Peyer's patch (tissue), 4 donors: ENCODE measurements at regions not wholly inside any gene's neighbourhood (a gene's known extent, or its start where the extent isn't known, plus 50 kb on each side); places are given as distances from the start of the nearest gene placed in this dataset.

ENCODE experiments used
- DNase-seq, 3 donors: peaks; one replicate each; pipeline ENCODE4 v3.0.0-alpha.2; 2017 to 2019
- H3K27ac ChIP-seq, 4 donors: fragments of 200-600 bp; sonication (generic); one replicate each; pipeline ENCODE4 v1.5.1; 2016 to 2019
- H3K27me3 ChIP-seq, 2 donors: fragments of 200-600 bp; sonication (generic); one replicate each; pipeline ENCODE4 v1.5.1; 2019
- H3K36me3 ChIP-seq, 3 donors: fragments of 200-600 bp; sonication (generic); one replicate each; pipeline ENCODE4 v1.5.1; 2016 to 2019
- H3K4me1 ChIP-seq, 4 donors: fragments of 200-600 bp; sonication (generic); one replicate each; pipeline ENCODE4 v1.5.1; 2016 to 2019
- H3K4me3 ChIP-seq, 4 donors: fragments of 200-600 bp; sonication (generic); 1 replicate in 3 of 4; 2 replicates in 1 of 4; pipeline ENCODE4 v1.5.1; 2016 to 2019; ENCODE audit warnings: mild to moderate bottlenecking in 1 of 4
- H3K9me3 ChIP-seq, 4 donors: fragments of 200-600 bp; sonication (generic); one replicate each; pipeline ENCODE4 v1.5.1; 2016 to 2019; ENCODE audit warnings: mild to moderate bottlenecking in 1 of 4
- CTCF ChIP-seq, 6 experiments: fragments of 450-650 bp in 4 of 6; fragments of 200-600 bp in 2 of 6; sonication (generic) in 1 of 6; IDR thresholded peaks; one replicate each; pipeline ENCODE4 v1.5.1; 2017 to 2019; ENCODE audit warnings: antibody characterized with exemption in 6 of 6, mild to moderate bottlenecking in 3 of 6, moderate library complexity in 1 of 6
- POLR2A ChIP-seq, 2 donors: fragments of 450-650 bp; IDR thresholded peaks; one replicate each; pipeline ENCODE4 v1.5.1; 2017; ENCODE audit warnings: antibody characterized with exemption in 2 of 2, mild to moderate bottlenecking in 2 of 2, moderate library complexity in 2 of 2

- Histone ChIP-seq H3K4me1 (no peaks in the 10 kb centered on the region), H3K4me3 (no peak overlapping the region), H3K27ac (no peak overlapping the region), H3K27me3 (no peaks in the 10 kb centered on the region), H3K9me3 (no peaks in the 10 kb centered on the region), H3K36me3 (no peaks in the 10 kb centered on the region)
- TF ChIP-seq POLR2A (IDR thresholded peaks at IDR 0.05) (no peak), CTCF (IDR thresholded peaks at IDR 0.05) (no peak)
- no peak for DNase-seq
Observed at GRCh38 chr1:168826269-168826668, 97.3 kb upstream of the DPT start.

- no peaks in the 10 kb centered on the region for H3K36me3 ChIP-seq
- no peak for DNase-seq
- no peak for TF ChIP-seq POLR2A (IDR thresholded peaks at IDR 0.05)
- TF ChIP-seq CTCF (IDR thresholded peaks at IDR 0.05), result no peak
- no peak overlapping the region for H3K27ac ChIP-seq
- H3K4me1 ChIP-seq, result peaks cover 0 to 4% (median 0%) of the 10 kb centered on the region in 4 donors
- no peak overlapping the region for H3K4me3 ChIP-seq
- H3K27me3 ChIP-seq, result no peaks in the 10 kb centered on the region
- H3K9me3 ChIP-seq, result no peaks in the 10 kb centered on the region
Observed at GRCh38 chr1:168827557-168827956, 98.6 kb upstream of the DPT start.

- TF ChIP-seq CTCF (IDR thresholded peaks at IDR 0.05) (no peak), POLR2A (IDR thresholded peaks at IDR 0.05) (no peak)
Observed at GRCh38 chr1:168829876-168830275, 100.9 kb upstream of the DPT start.

GRCh38 chr1:168830562-168830961 is 101.6 kb upstream of the DPT start:
- TF ChIP-seq CTCF (IDR thresholded peaks at IDR 0.05), result no peak
- TF ChIP-seq POLR2A (IDR thresholded peaks at IDR 0.05), result no peak
- peaks cover 0 to 21% (median 4%) of the 10 kb centered on the region in 4 donors for H3K4me1 ChIP-seq
- H3K9me3 ChIP-seq, result no peaks in the 10 kb centered on the region
- no peak overlapping the region for H3K4me3 ChIP-seq
- H3K27me3 ChIP-seq, result no peaks in the 10 kb centered on the region
- no peak overlapping the region for H3K27ac ChIP-seq
- DNase-seq, result no peak
- H3K36me3 ChIP-seq, result no peaks in the 10 kb centered on the region

More at GRCh38 chr1:168829876-168830275, 100.9 kb upstream of the DPT start:
- no peak for DNase-seq
- H3K27ac ChIP-seq, result no peak overlapping the region
- H3K4me3 ChIP-seq, result no peak overlapping the region
- H3K4me1 ChIP-seq, result peaks cover 0 to 19% (median 4%) of the 10 kb centered on the region in 4 donors
- H3K9me3 ChIP-seq, result no peaks in the 10 kb centered on the region
- no peaks in the 10 kb centered on the region for H3K36me3 ChIP-seq
- no peaks in the 10 kb centered on the region for H3K27me3 ChIP-seq

DNA sequence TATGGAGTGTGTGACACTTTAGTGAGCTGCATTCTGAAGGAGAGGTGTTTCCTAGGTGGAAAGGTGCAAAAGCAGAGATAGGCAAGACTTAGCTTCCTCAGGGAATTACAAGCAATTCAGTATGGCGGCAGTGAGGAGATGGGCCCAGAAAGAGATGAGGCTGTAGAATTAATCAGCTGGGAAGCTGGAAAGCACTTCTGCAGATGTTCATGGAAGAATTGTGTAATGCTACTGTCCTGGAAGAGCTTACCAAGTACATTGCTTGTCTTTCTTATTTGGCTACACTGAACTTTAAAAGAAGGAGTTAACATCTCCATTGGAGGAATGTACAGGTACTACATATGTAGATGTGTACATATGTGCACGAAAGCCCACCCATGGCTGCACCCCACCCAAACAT is 103.7 kb upstream of the DPT start:
- H3K36me3 ChIP-seq, result no peaks in the 10 kb centered on the region
- peaks cover 0 to 24% (median 4%) of the 10 kb centered on the region in 4 donors for H3K4me1 ChIP-seq
- DNase-seq, result no peak
- H3K27me3 ChIP-seq, result no peaks in the 10 kb centered on the region
- H3K4me3 ChIP-seq, result no peak overlapping the region
- no peak overlapping the region for H3K27ac ChIP-seq
- no peaks in the 10 kb centered on the region for H3K9me3 ChIP-seq
- TF ChIP-seq CTCF (IDR thresholded peaks at IDR 0.05) (no peak), POLR2A (IDR thresholded peaks at IDR 0.05) (no peak)

DNA sequence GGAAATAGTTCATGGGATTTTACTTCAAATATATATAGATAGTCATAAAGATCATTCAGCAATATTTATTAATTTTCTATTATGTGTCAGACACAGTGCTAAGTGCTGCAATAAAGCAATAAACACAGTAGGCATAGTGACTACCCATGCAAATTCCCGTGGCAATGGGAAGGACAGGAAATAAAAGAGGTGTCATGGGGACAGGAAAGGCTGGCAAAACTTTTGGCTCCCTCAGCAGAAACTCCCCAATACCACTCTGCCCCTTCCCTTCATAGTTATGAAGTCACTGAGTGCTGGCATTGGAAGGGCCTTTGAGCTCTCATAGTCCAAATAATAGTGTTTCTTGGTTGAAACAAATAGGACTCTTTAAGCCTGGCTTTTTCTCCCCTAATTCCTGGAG is 104.4 kb upstream of the DPT start:
- Histone ChIP-seq H3K4me1 (peaks cover 0 to 24% (median 4%) of the 10 kb centered on the region in 4 donors), H3K27ac (peak overlapping the region in 3 of 4 donors; percentile 65 to 85 (median 78)), H3K36me3 (no peaks in the 10 kb centered on the region), H3K9me3 (no peaks in the 10 kb centered on the region), H3K4me3 (no peak overlapping the region), H3K27me3 (no peaks in the 10 kb centered on the region)
- TF ChIP-seq CTCF (IDR thresholded peaks at IDR 0.05), result no peak
- no peak for TF ChIP-seq POLR2A (IDR thresholded peaks at IDR 0.05)
- DNase-seq, result peak in 1 of 3 donors; percentile 52
